ENCODE measurements at regions not wholly inside any gene's neighbourhood (a gene's known extent, or its start where the extent isn't known, plus 50 kb on each side); places are given as distances from the start of the nearest gene placed in this dataset.
A peak's percentile ranks its signal among the peaks of the same experiment; 100 is the strongest.

GRCh38 chr2:173451941-173452340, 97.3 kb downstream of the CDCA7 start:
- no peak overlapping the region for H3K4me3 ChIP-seq (ENCODE audit: low read length)
- TF ChIP-seq CTCF (IDR thresholded peaks at IDR 0.05; ENCODE audit: insufficient read depth, low read depth, low read length, missing control alignments), result no peak

GRCh38 chr2:173452416-173452815, 97.7 kb downstream of the CDCA7 start:
- no peak for DNase-seq (ENCODE audit: low read depth)
- H3K4me3 ChIP-seq (ENCODE audit: low read length), result no peak overlapping the region
- no peak for TF ChIP-seq CTCF (IDR thresholded peaks at IDR 0.05; ENCODE audit: insufficient read depth, low read depth, low read length, missing control alignments)

More at GRCh38 chr2:173451941-173452340, 97.3 kb downstream of the CDCA7 start:
- DNase-seq (ENCODE audit: low read depth), result no peak

GRCh38 chr2:173456960-173457359, 102.3 kb downstream of the CDCA7 start:
- no peak for DNase-seq (ENCODE audit: low read depth)
- H3K4me3 ChIP-seq (ENCODE audit: low read length), result no peak overlapping the region
- no peak for TF ChIP-seq CTCF (IDR thresholded peaks at IDR 0.05; ENCODE audit: insufficient read depth, low read depth, low read length, missing control alignments)

GRCh38 chr2:173457366-173457765, 102.7 kb downstream of the CDCA7 start:
- no peak for TF ChIP-seq CTCF (IDR thresholded peaks at IDR 0.05; ENCODE audit: insufficient read depth, low read depth, low read length, missing control alignments)
- DNase-seq (ENCODE audit: low read depth), result no peak

GRCh38 chr2:173458991-173459780, 104.5 kb downstream of the CDCA7 start:
- no peak overlapping the region for H3K4me3 ChIP-seq (ENCODE audit: low read length)
- TF ChIP-seq CTCF (IDR thresholded peaks at IDR 0.05; ENCODE audit: insufficient read depth, low read depth, low read length, missing control alignments), result no peak
- peak; percentile 51 for DNase-seq (ENCODE audit: low read depth)

More at GRCh38 chr2:173457366-173457765, 102.7 kb downstream of the CDCA7 start:
- H3K4me3 ChIP-seq (ENCODE audit: low read length), result no peak overlapping the region

- no peak for TF ChIP-seq CTCF (IDR thresholded peaks at IDR 0.05; ENCODE audit: insufficient read depth, low read depth, low read length, missing control alignments)
- no peak overlapping the region for H3K4me3 ChIP-seq (ENCODE audit: low read length)
Measured at GRCh38 chr2:173462892-173463840, 108.5 kb downstream of the CDCA7 start.

More at GRCh38 chr2:173462892-173463840, 108.5 kb downstream of the CDCA7 start:
- DNase-seq (ENCODE audit: low read depth), result no peak

All from epithelial cell of esophagus (primary cell).